ENCODE measurements at regions not wholly inside any gene's neighbourhood (a gene's known extent, or its start where the extent isn't known, plus 50 kb on each side); places are given as distances from the start of the nearest gene placed in this dataset.

GRCh38 chr4:63620271-63620670 is 789.0 kb downstream of the TECRL start:
- DNase-seq (ENCODE audit: low read depth) = no peak

GRCh38 chr4:63619771-63620170 is 789.5 kb downstream of the TECRL start:
- no peak for DNase-seq (ENCODE audit: low read depth)

GRCh38 chr4:63618883-63619718 is 790.1 kb downstream of the TECRL start:
- no peak for DNase-seq (ENCODE audit: low read depth)

GRCh38 chr4:63607169-63607872 is 801.9 kb downstream of the TECRL start:
- DNase-seq (ENCODE audit: low read depth) = no peak

- DNase-seq (ENCODE audit: low read depth) = no peak
These were observed 819.5 kb downstream of the TECRL start for GRCh38 chr4:63589796-63590195.

- no peak for DNase-seq (ENCODE audit: low read depth)
These were observed 825.7 kb downstream of the TECRL start for GRCh38 chr4:63583561-63583960.

- DNase-seq (ENCODE audit: low read depth) = no peak
These were observed 826.2 kb downstream of the TECRL start for GRCh38 chr4:63583007-63583406.

GRCh38 chr4:63580796-63581475 is 828.3 kb downstream of the TECRL start:
- DNase-seq (ENCODE audit: low read depth) = no peak

GRCh38 chr4:63578383-63578782 is 830.9 kb downstream of the TECRL start:
- DNase-seq (ENCODE audit: low read depth) = no peak

- DNase-seq (ENCODE audit: low read depth) = no peak
These were observed 842.6 kb downstream of the TECRL start for GRCh38 chr4:63566658-63567057.

- no peak for DNase-seq (ENCODE audit: low read depth)
These were observed 845.8 kb downstream of the TECRL start for GRCh38 chr4:63563288-63564014.

GRCh38 chr4:63558709-63559108 is 850.5 kb downstream of the TECRL start:
- no peak for DNase-seq (ENCODE audit: low read depth)

GRCh38 chr4:63556332-63556731 is 852.9 kb downstream of the TECRL start:
- DNase-seq (ENCODE audit: low read depth) = no peak

GRCh38 chr4:63553123-63553522 is 856.1 kb downstream of the TECRL start:
- no peak for DNase-seq (ENCODE audit: low read depth)

- DNase-seq (ENCODE audit: low read depth) = no peak
These were observed 867.4 kb downstream of the TECRL start for GRCh38 chr4:63541828-63542227.

GRCh38 chr4:63529581-63530337 is 879.5 kb downstream of the TECRL start:
- no peak for DNase-seq (ENCODE audit: low read depth)

- no peak for DNase-seq (ENCODE audit: low read depth)
These were observed 880.8 kb downstream of the TECRL start for GRCh38 chr4:63528256-63528991.

- DNase-seq (ENCODE audit: low read depth) = no peak
These were observed 883.0 kb downstream of the TECRL start for GRCh38 chr4:63526251-63526650.

GRCh38 chr4:63524764-63525163 is 884.5 kb downstream of the TECRL start:
- no peak for DNase-seq (ENCODE audit: low read depth)

- DNase-seq (ENCODE audit: low read depth) = no peak
These were observed 903.4 kb downstream of the TECRL start for GRCh38 chr4:63505714-63506460.
